Frontal cortex (tissue), 3 donors: ENCODE measurements at regions not wholly inside any gene's neighbourhood (a gene's known extent, or its start where the extent isn't known, plus 50 kb on each side); places are given as distances from the start of the nearest gene placed in this dataset.
"Not testable (repeated sequence)": the region's sequence is repeated elsewhere in the genome, so short reads cannot be mapped to it uniquely, and the experiment has no call there.

Experiments used
- DNase-seq, 2 donors: peaks; one replicate each; pipeline ENCODE4 v3.0.0; 2012; ENCODE audit warnings: low spot score in 2 of 2
- FAIRE-seq: peaks from 2 replicates; lab custom pipeline; 2012; peaks lifted over from hg19 to GRCh38; lab: Jason Lieb, UNC
- donor health status: control.
- donor health status: control.
- donor health status: control.

DNA sequence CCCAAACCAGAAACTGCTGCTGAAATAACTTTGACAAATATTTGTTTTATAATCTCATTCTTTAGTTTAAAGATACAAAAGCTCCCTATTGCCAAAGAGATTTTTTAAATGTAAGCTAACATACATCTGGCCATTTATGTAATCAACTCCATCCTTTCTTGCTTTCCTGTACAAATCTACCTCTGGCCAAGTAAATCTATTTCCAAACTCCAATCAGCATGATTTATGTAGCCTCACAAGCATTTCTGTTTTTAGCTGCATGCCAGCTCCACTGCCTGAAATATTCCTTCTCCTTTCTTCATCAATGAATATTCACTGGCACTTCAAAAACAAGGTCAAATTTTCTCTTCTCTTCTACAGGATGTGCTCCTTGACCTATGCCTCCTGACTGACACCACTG lies 80.0 kb downstream of the SHOX2 start:
- DNase-seq: no peak
- no peak for FAIRE-seq

GRCh38 chr3:158019897-158020296 lies 86.3 kb downstream of the SHOX2 start:
- FAIRE-seq, DNase-seq: not testable (repeated sequence)

- no peak for FAIRE-seq
- DNase-seq: no peak
Measured at GRCh38 chr3:158018462-158018861, 87.8 kb downstream of the SHOX2 start.

- FAIRE-seq (no peak), DNase-seq (no peak)
Measured at GRCh38 chr3:158012901-158013300, 93.3 kb downstream of the SHOX2 start.

GRCh38 chr3:158005391-158006100 lies 100.7 kb downstream of the SHOX2 start:
- DNase-seq (no peak), FAIRE-seq (no peak)

GRCh38 chr3:157999246-157999645 lies 107.0 kb downstream of the SHOX2 start:
- FAIRE-seq (no peak), DNase-seq (no peak)

GRCh38 chr3:157982359-157982758 lies 123.9 kb downstream of the SHOX2 start:
- no peak for FAIRE-seq

GRCh38 chr3:157981819-157982218 lies 124.4 kb downstream of the SHOX2 start:
- FAIRE-seq: no peak

More at GRCh38 chr3:157982359-157982758, 123.9 kb downstream of the SHOX2 start:
- DNase-seq: no peak

GRCh38 chr3:157979022-157979421 lies 127.2 kb downstream of the SHOX2 start:
- no peak for DNase-seq
- no peak for FAIRE-seq

More at GRCh38 chr3:157981819-157982218, 124.4 kb downstream of the SHOX2 start:
- DNase-seq: no peak

DNA sequence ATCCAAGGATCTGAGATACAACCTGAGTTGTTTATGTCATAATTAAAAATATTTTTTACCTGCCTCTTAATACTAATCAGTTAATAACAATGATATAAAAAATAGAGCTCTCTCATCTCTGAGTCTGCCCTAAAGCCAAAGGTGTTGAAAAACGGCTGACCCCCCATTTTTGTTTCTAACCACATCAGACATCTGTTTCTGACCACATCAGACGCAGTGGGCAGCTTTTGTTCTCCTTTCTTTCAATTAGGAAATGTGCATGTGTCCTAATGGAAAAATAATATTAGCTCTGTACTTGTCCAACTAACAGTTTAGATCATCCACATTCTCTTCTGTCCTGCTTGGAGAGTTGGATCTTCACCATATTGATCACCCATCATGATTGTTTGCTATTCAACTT lies 144.6 kb downstream of the SHOX2 start:
- DNase-seq (no peak), FAIRE-seq (no peak)

DNA sequence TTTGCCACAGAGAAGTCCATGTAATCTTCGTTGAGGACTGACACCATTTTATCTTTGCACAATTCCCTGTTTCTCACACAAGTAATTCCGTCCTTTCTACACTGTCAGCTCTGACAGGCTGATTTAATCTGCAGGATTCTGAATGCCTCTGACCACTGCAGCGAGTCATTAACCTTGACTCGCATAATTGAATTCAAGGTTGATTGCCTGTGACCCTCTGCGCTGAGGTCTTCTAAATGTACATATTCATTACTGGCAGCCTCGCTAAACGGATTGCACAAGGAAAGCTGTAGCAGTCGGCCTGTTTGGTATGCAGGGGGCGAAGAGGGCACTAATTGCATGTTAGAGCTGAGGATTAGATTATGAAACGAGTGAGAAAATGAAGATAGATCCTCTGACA lies 147.8 kb downstream of the SHOX2 start:
- DNase-seq (no peak), FAIRE-seq (no peak)

- no peak for FAIRE-seq
- no peak for DNase-seq
Measured at GRCh38 chr3:157956850-157957249, 149.4 kb downstream of the SHOX2 start.

DNA sequence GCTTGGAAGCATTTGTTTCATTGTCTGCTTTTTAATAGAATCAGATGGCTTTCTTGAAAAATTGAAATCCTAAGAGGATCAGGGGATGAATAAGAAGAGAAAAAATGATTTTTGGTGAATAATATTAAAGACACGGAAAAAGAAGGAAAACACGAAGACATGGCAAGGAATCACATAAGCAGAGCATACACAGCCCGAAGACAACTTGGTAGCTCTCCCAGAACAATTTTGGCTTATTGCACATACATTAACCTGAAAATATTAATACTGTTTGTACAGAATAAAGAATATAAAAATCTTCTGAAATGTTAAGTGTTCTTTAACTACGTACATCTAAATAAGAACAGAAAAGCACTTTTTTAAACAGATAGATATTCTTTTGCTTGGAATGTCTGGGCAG lies 150.0 kb downstream of the SHOX2 start:
- no peak for FAIRE-seq
- DNase-seq: no peak

DNA sequence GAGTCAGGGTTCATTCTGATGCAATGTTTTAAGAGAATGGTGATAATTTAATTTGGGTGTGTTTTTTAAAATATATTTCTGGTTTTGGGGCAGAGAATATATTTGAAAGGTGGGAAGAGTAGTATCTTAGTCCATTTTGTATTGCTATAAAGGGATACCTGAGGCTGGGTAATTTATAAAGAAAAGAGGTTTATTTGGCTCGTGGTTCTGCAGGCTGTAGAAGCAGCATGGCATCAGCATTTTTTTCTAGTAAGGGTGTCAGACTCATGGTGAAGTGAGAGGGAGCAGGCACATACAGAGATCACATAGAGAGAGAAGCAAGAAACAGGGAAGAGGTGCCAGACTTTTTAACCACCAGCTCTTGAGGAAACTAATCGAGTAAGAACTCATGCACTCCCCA lies 152.7 kb downstream of the SHOX2 start:
- DNase-seq: no peak
- FAIRE-seq: no peak

DNA sequence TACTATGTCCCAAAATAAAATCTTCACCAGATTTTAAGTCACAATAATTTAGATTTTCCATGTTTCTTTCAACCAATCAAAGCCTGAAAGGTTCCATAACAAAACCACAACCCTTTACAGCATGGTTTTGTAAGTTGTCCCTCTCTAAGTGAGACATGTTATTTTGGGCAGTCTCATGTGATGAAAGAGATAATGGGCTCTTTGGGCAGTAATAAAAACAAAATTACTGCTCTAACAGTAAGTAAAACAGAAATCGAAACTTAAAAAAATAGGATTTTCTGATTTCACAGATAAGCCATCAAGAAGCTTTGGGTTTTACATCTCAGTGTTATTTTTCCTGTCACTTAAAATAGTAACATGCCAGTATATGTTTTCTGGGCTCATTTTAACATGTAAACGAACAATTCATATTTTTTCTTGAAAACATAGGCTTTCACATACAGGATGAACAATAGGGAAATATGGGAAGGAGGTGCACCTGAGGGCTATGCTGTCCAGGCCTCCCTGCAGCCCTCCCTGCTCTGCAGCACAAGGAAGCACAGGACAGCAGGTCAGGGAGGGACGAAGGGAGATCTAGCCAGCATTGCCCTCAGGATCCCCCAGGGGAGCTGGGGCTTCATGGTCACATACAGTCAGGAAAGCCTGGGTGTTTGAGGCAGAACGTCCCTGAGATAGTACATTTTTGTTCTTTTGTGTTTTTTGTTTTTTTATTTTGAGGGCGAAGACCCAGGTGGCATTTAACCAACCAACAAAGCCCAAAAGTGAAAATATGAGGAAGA lies 157.4 kb downstream of the SHOX2 start:
- DNase-seq: no peak
- FAIRE-seq: no peak

- FAIRE-seq: no peak
- no peak for DNase-seq
Measured at GRCh38 chr3:157939166-157939565, 167.1 kb downstream of the SHOX2 start.

DNA sequence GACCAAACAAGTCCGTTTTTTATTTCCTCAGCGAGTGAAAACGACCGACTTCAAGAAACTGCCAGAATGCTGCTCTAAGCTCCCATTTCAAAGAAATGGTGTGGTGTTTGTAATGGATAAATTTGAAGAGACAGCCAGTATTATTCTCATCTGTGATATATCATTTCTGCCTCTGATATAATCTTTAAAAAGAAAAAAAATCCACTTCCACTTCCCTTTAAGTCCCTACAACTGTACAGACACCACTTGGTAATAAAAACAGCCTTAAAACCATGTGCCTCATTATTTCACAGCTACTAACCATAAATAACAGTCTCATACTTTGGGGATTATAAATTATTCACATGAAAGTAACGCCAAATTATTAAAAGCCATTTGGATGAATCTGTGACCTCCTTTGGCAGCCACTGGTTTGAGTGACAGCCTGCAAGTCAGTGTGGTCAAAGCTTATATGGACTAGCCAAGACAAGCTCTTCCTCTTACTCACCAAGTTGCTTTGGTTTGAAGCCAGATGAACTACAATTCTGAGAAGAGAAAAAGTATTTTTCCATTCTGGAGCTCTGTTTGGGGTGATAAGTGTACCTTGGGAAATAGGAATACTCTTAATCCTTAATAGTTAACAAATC lies 168.0 kb downstream of the SHOX2 start:
- no peak for FAIRE-seq
- no peak for DNase-seq

- FAIRE-seq: no peak
- no peak for DNase-seq
Measured at GRCh38 chr3:157931517-157931916, 174.7 kb downstream of the SHOX2 start.

DNA sequence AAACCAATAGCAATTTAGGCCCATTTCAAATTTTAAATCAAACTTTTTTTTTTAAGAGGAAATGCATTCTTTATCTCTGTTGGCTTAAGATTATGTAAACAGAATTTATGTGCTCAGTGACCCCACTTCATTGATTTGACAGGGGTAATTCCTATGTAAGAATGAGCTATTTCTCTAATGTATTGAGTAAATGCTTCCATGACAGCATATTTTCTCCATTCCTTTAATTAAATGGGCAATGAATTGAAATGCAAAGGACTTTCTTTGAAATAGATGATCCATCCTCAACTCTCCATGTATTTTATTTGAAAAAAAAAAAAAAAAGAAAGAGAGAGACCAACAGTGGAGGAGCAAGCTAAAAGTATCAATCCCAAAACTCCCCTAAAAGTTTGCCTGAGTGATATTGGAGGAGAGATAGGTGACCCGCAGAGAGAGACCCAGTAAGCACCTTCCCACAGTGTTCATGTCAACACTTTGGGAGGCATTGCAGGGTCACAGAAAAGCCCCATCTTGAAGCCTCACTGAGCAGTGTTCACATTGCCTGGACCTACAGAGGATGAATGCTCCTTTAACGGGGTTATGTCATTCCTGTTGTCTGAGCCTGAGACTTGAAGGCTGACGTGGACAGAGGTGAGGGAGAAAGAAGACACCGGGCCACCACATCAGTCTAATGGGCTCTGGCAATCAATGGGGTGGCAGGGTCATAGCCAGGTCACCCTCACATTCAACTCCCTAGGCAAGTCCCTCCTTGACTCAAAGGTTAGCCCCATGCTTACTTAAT lies 176.0 kb downstream of the SHOX2 start:
- no peak for FAIRE-seq
- no peak for DNase-seq

DNA sequence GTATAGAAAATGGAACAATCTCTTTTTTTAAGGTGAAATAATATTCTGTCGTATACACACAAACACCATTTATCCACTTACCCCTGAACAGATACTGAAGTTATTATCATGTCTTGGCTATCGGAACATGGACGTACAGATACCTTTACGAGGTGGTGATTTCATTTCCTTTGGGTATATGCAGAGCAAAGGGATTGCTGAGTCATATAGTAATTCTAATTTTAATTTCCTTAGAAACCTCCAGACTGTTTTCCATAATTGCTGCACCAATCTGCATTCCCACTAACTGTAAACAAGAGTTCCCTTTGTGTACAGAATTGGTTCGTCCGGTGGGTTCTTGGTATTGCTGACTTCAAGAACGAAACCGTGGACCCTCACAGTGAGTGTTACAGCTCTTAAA lies 179.4 kb downstream of the SHOX2 start:
- DNase-seq (no peak), FAIRE-seq (no peak)
